GM23338 (cell line): ENCODE measurements at regions not wholly inside any gene's neighbourhood (a gene's known extent, or its start where the extent isn't known, plus 50 kb on each side); places are given as distances from the start of the nearest gene placed in this dataset.

ENCODE experiments used
- CREB1 ChIP-seq: fragments of 250-450 bp; sonication (Bioruptor Pico); IDR thresholded peaks from 2 replicates; pipeline ENCODE4 v1.5.0; 2020; ENCODE audit warnings: low read depth, mild to moderate bottlenecking, moderate library complexity
- EZH2 ChIP-seq: fragments of 200-600 bp; sonication (generic); IDR thresholded peaks from one replicate; pipeline ENCODE4 v1.8.0; 2017; ENCODE audit warnings: antibody characterized with exemption, mild to moderate bottlenecking, low read depth; ENCODE audit not compliant: unreplicated experiment
- EZH2phosphoT487 ChIP-seq: fragments of 200-600 bp; sonication (generic); IDR thresholded peaks from one replicate; pipeline ENCODE4 v1.8.1; 2018; ENCODE audit warnings: antibody characterized with exemption; ENCODE audit not compliant: unreplicated experiment
- JUNB ChIP-seq: IDR thresholded peaks from one replicate; pipeline ENCODE4 v1.6.1; 2016; ENCODE audit warnings: antibody characterized with exemption; ENCODE audit not compliant: unreplicated experiment
- NANOG ChIP-seq: IDR thresholded peaks from 2 replicates; pipeline ENCODE4 v1.6.1; 2016; ENCODE audit warnings: antibody characterized with exemption, borderline replicate concordance
- ZNF114 ChIP-seq: fragments of 250-450 bp; sonication (Bioruptor Pico); IDR thresholded peaks from 2 replicates; pipeline ENCODE4 v1.5.0; 2020; ENCODE audit warnings: mild to moderate bottlenecking, moderate library complexity
- ZNF462 ChIP-seq: fragments of 250-450 bp; sonication (Bioruptor Pico); IDR thresholded peaks from 2 replicates; pipeline ENCODE4 v1.5.0; 2020; ENCODE audit warnings: mild to moderate bottlenecking, moderate library complexity
- TF ChIP-seq, protein P1 (sequence below): IDR thresholded peaks from one replicate; pipeline ENCODE4 v1.6.1; 2018; ENCODE audit warnings: antibody characterized with exemption; ENCODE audit not compliant: unreplicated experiment

DNA sequence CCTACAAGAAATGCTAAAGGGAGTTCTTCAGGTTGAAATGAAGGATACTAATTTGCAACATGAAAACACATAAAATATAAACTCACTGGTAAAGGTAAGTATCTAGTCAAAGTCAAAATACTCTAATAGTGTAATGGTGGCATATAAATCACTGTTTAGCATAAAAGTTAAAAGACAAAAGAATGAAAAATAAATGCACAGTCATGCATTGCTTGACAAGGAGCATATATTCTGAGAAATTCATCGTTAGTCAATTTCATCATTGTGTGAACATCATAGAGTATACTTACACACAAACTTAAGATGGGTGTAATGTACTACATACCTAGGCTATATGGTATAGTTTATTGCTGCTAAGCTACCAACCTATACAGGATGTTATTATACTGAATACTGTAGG lies 194.4 kb upstream of the PDE5A start (continued):
- TF ChIP-seq ZNF462 (CRISPR knock-in tag) (no peak), CREB1 (CRISPR knock-in tag) (no peak), JUNB (no peak), EZH2 (no peak), ZNF114 (no peak), EZH2phosphoT487 (no peak), NANOG (no peak)
- TF ChIP-seq, protein P1, sequence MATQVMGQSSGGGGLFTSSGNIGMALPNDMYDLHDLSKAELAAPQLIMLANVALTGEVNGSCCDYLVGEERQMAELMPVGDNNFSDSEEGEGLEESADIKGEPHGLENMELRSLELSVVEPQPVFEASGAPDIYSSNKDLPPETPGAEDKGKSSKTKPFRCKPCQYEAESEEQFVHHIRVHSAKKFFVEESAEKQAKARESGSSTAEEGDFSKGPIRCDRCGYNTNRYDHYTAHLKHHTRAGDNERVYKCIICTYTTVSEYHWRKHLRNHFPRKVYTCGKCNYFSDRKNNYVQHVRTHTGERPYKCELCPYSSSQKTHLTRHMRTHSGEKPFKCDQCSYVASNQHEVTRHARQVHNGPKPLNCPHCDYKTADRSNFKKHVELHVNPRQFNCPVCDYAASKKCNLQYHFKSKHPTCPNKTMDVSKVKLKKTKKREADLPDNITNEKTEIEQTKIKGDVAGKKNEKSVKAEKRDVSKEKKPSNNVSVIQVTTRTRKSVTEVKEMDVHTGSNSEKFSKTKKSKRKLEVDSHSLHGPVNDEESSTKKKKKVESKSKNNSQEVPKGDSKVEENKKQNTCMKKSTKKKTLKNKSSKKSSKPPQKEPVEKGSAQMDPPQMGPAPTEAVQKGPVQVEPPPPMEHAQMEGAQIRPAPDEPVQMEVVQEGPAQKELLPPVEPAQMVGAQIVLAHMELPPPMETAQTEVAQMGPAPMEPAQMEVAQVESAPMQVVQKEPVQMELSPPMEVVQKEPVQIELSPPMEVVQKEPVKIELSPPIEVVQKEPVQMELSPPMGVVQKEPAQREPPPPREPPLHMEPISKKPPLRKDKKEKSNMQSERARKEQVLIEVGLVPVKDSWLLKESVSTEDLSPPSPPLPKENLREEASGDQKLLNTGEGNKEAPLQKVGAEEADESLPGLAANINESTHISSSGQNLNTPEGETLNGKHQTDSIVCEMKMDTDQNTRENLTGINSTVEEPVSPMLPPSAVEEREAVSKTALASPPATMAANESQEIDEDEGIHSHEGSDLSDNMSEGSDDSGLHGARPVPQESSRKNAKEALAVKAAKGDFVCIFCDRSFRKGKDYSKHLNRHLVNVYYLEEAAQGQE, result no peak
